Epidermal melanocyte (primary cell): ENCODE measurements at regions not wholly inside any gene's neighbourhood (a gene's known extent, or its start where the extent isn't known, plus 50 kb on each side); places are given as distances from the start of the nearest gene placed in this dataset.

Experiments used
- DNase-seq: peaks from one replicate; pipeline ENCODE4 v3.0.0; 2011; ENCODE audit warnings: low spot score; ENCODE audit not compliant: insufficient read length

- DNase-seq: no peak
Observed at GRCh38 chr16:27123795-27124409, 57.2 kb downstream of the C16orf82 start.

DNA sequence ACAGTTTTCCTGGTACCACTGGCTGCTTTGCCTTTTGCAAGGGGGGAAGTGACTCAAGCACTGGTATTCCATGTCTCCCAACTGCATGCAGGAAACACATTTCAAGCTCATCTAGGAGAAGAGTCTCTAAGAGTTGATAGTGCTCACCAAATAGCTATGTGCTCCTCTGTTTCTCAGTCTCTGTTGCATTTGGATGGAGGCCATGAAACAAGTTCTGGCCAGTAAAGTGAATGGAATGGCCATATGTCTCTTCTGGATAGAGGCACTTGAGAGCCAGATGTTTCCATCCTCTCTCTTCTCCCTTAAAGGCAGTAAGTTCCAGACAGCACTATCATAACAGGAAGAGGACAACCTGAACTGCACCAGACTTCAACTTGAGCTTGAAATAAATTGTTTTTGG is 60.6 kb downstream of the C16orf82 start:
- peak; percentile 25 for DNase-seq

- no peak for DNase-seq
Observed at GRCh38 chr16:27129401-27129800, 62.7 kb downstream of the C16orf82 start.

- DNase-seq: no peak
Observed at GRCh38 chr16:27138257-27138656, 65.1 kb upstream of the KDM8 start.

- no peak for DNase-seq
Observed at GRCh38 chr16:27145630-27146029, 57.7 kb upstream of the KDM8 start.

DNA sequence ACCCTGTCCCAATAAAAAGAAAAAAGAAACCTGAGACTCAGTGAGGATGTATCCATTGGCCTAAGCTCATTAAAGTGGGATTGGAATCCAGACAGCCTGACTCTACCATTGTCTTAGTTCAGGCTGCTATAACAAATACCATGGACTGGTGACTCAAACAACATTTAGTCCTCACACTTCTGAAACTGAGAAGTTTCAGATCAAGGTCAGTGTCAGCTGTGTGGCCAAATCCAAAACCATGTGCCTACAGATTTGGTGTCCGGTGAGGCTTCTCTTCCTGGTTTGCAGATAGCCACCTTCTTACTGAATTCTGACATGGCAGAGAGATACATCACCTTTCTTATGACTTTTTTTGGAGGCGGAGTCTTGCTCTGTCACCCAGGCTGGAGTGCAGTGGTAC is 53.3 kb upstream of the KDM8 start:
- DNase-seq: no peak

- DNase-seq: no peak
Observed at GRCh38 chr16:27152121-27152520, 51.2 kb upstream of the KDM8 start.

DNA sequence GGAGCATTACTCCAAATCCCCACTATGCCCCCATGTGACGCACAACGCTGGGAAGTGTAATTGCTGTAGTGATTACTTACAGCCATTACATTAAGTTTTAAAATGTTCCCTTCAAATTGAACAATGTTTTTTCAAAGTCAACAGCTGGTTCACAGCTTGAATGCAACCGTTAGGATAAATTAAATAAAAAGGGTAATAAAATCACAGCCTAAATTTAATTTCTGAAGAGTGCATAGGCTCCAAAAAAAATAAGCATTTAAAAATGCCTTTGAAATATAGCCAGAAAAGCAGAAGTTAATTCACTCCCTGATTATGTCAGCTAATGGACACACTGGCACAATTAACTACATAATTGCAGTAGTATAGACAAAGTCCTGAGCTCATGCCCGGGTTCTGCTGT is 50.5 kb upstream of the KDM8 start:
- DNase-seq: no peak
